ENCODE measurements at regions not wholly inside any gene's neighbourhood (a gene's known extent, or its start where the extent isn't known, plus 50 kb on each side); places are given as distances from the start of the nearest gene placed in this dataset.

DNA sequence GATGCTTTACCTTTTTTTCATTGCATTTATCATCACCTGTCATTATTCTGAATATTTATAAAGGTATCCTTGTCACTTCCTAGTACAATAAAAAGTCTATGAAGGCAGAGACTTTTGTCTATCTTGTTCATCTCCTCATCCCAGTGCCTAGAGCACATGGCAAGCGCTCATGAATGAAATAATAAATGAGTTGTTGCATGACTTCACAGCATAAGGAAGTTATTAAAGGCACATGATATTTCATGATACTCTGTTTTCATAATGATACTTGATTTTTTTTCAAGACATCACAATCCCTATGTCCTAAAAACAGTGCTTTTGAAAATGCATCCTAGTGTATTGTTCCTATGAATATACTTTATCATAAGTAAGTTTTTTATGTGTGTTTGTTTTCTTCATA is 310.6 kb upstream of the RSPO3 start (continued):
- TF ChIP-seq, protein P1, sequence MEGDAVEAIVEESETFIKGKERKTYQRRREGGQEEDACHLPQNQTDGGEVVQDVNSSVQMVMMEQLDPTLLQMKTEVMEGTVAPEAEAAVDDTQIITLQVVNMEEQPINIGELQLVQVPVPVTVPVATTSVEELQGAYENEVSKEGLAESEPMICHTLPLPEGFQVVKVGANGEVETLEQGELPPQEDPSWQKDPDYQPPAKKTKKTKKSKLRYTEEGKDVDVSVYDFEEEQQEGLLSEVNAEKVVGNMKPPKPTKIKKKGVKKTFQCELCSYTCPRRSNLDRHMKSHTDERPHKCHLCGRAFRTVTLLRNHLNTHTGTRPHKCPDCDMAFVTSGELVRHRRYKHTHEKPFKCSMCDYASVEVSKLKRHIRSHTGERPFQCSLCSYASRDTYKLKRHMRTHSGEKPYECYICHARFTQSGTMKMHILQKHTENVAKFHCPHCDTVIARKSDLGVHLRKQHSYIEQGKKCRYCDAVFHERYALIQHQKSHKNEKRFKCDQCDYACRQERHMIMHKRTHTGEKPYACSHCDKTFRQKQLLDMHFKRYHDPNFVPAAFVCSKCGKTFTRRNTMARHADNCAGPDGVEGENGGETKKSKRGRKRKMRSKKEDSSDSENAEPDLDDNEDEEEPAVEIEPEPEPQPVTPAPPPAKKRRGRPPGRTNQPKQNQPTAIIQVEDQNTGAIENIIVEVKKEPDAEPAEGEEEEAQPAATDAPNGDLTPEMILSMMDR (conservative IDR thresholded peaks at IDR 0.05; ENCODE audit: low read depth in 2 of 2): no peak
- no peak for TF ChIP-seq ZNF331 (CRISPR knock-in tag; IDR thresholded peaks at IDR 0.05; ENCODE audit: low read depth)
- no peak for TF ChIP-seq EZH2 (IDR thresholded peaks at IDR 0.05; ENCODE audit: low read depth, unreplicated experiment)
- TF ChIP-seq CREB1 (CRISPR knock-in tag; IDR thresholded peaks at IDR 0.05; ENCODE audit: low read depth): no peak

DNA sequence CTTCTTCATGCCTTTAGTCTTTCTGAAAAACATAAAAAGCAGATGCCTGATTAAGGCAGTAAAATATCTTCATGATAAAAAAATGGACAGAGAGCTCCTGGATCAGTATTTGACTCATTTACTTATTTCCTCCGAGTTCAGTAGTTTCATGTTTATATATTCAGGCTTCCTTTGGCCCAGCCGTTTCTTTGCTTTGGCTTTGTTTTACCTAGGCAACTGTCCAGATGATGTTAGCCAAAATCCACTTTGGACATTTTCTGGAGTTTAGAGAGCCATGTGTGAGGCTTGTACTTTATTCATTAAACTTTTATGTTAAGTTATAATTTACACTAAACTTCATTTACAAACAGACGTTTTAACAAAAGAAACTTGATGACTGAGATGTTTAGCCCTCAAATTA is 307.1 kb upstream of the RSPO3 start:
- no peaks in the 10 kb centered on the region for H3K27me3 ChIP-seq (ENCODE audit: insufficient read depth)
- no peak for ATAC-seq
- H3F3A ChIP-seq (replicated peaks; ENCODE audit: low read depth): no peaks in the 10 kb centered on the region
- H3K36me3 Mint-ChIP-seq (ENCODE audit: low read depth): no peaks in the 10 kb centered on the region
- H3K79me2 ChIP-seq (replicated peaks; ENCODE audit: insufficient read depth): no peaks in the 10 kb centered on the region
- peaks cover 5% of the 10 kb centered on the region for H3K4me1 Mint-ChIP-seq
- H3K4me3 Mint-ChIP-seq: no peak overlapping the region
- peaks cover 6% of the 10 kb centered on the region; the same call in 1 of the 2 replicates for H3K4me1 ChIP-seq (ENCODE audit: insufficient read depth)
- no peaks in the 10 kb centered on the region for H3K9me2 ChIP-seq (ENCODE audit: insufficient read depth)
- H4K20me1 ChIP-seq (replicated peaks; ENCODE audit: insufficient read depth): no peaks in the 10 kb centered on the region
- no peaks in the 10 kb centered on the region for H3K9me3 Mint-ChIP-seq
- H2AFZ ChIP-seq: no peak overlapping the region
- DNase-seq (ENCODE audit: low spot score): no peak
- H3K36me3 ChIP-seq (ENCODE audit: insufficient read depth): no peaks in the 10 kb centered on the region
- H3K27ac Mint-ChIP-seq: no peak overlapping the region
- H3K27ac ChIP-seq (ENCODE audit: low read depth): no peak overlapping the region
- peaks cover 3% of the 10 kb centered on the region for H3K27me3 Mint-ChIP-seq (ENCODE audit: insufficient read depth, low read depth, poor library complexity)
- no peak overlapping the region for H3K4me3 ChIP-seq
- H3K4me2 ChIP-seq: no peak overlapping the region
- TF ChIP-seq, protein P2, sequence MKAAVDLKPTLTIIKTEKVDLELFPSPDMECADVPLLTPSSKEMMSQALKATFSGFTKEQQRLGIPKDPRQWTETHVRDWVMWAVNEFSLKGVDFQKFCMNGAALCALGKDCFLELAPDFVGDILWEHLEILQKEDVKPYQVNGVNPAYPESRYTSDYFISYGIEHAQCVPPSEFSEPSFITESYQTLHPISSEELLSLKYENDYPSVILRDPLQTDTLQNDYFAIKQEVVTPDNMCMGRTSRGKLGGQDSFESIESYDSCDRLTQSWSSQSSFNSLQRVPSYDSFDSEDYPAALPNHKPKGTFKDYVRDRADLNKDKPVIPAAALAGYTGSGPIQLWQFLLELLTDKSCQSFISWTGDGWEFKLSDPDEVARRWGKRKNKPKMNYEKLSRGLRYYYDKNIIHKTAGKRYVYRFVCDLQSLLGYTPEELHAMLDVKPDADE (IDR thresholded peaks at IDR 0.05): no peak
- TF ChIP-seq, protein P1 (conservative IDR thresholded peaks at IDR 0.05; ENCODE audit: low read depth in 2 of 2): no peak
- TF ChIP-seq, protein P3, sequence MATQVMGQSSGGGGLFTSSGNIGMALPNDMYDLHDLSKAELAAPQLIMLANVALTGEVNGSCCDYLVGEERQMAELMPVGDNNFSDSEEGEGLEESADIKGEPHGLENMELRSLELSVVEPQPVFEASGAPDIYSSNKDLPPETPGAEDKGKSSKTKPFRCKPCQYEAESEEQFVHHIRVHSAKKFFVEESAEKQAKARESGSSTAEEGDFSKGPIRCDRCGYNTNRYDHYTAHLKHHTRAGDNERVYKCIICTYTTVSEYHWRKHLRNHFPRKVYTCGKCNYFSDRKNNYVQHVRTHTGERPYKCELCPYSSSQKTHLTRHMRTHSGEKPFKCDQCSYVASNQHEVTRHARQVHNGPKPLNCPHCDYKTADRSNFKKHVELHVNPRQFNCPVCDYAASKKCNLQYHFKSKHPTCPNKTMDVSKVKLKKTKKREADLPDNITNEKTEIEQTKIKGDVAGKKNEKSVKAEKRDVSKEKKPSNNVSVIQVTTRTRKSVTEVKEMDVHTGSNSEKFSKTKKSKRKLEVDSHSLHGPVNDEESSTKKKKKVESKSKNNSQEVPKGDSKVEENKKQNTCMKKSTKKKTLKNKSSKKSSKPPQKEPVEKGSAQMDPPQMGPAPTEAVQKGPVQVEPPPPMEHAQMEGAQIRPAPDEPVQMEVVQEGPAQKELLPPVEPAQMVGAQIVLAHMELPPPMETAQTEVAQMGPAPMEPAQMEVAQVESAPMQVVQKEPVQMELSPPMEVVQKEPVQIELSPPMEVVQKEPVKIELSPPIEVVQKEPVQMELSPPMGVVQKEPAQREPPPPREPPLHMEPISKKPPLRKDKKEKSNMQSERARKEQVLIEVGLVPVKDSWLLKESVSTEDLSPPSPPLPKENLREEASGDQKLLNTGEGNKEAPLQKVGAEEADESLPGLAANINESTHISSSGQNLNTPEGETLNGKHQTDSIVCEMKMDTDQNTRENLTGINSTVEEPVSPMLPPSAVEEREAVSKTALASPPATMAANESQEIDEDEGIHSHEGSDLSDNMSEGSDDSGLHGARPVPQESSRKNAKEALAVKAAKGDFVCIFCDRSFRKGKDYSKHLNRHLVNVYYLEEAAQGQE (IDR thresholded peaks at IDR 0.05; ENCODE audit: unreplicated experiment): no peak
- TF ChIP-seq EZH2 (IDR thresholded peaks at IDR 0.05; ENCODE audit: low read depth, unreplicated experiment) (no peak), JUNB (IDR thresholded peaks at IDR 0.05; ENCODE audit: unreplicated experiment) (no peak), ZNF114 (CRISPR knock-in tag; IDR thresholded peaks at IDR 0.05) (no peak), ZNF331 (CRISPR knock-in tag; IDR thresholded peaks at IDR 0.05; ENCODE audit: low read depth) (no peak), NANOG (IDR thresholded peaks at IDR 0.05; ENCODE audit: borderline replicate concordance) (no peak), CREB1 (CRISPR knock-in tag; IDR thresholded peaks at IDR 0.05; ENCODE audit: low read depth) (no peak)
- TF ChIP-seq, protein P4, sequence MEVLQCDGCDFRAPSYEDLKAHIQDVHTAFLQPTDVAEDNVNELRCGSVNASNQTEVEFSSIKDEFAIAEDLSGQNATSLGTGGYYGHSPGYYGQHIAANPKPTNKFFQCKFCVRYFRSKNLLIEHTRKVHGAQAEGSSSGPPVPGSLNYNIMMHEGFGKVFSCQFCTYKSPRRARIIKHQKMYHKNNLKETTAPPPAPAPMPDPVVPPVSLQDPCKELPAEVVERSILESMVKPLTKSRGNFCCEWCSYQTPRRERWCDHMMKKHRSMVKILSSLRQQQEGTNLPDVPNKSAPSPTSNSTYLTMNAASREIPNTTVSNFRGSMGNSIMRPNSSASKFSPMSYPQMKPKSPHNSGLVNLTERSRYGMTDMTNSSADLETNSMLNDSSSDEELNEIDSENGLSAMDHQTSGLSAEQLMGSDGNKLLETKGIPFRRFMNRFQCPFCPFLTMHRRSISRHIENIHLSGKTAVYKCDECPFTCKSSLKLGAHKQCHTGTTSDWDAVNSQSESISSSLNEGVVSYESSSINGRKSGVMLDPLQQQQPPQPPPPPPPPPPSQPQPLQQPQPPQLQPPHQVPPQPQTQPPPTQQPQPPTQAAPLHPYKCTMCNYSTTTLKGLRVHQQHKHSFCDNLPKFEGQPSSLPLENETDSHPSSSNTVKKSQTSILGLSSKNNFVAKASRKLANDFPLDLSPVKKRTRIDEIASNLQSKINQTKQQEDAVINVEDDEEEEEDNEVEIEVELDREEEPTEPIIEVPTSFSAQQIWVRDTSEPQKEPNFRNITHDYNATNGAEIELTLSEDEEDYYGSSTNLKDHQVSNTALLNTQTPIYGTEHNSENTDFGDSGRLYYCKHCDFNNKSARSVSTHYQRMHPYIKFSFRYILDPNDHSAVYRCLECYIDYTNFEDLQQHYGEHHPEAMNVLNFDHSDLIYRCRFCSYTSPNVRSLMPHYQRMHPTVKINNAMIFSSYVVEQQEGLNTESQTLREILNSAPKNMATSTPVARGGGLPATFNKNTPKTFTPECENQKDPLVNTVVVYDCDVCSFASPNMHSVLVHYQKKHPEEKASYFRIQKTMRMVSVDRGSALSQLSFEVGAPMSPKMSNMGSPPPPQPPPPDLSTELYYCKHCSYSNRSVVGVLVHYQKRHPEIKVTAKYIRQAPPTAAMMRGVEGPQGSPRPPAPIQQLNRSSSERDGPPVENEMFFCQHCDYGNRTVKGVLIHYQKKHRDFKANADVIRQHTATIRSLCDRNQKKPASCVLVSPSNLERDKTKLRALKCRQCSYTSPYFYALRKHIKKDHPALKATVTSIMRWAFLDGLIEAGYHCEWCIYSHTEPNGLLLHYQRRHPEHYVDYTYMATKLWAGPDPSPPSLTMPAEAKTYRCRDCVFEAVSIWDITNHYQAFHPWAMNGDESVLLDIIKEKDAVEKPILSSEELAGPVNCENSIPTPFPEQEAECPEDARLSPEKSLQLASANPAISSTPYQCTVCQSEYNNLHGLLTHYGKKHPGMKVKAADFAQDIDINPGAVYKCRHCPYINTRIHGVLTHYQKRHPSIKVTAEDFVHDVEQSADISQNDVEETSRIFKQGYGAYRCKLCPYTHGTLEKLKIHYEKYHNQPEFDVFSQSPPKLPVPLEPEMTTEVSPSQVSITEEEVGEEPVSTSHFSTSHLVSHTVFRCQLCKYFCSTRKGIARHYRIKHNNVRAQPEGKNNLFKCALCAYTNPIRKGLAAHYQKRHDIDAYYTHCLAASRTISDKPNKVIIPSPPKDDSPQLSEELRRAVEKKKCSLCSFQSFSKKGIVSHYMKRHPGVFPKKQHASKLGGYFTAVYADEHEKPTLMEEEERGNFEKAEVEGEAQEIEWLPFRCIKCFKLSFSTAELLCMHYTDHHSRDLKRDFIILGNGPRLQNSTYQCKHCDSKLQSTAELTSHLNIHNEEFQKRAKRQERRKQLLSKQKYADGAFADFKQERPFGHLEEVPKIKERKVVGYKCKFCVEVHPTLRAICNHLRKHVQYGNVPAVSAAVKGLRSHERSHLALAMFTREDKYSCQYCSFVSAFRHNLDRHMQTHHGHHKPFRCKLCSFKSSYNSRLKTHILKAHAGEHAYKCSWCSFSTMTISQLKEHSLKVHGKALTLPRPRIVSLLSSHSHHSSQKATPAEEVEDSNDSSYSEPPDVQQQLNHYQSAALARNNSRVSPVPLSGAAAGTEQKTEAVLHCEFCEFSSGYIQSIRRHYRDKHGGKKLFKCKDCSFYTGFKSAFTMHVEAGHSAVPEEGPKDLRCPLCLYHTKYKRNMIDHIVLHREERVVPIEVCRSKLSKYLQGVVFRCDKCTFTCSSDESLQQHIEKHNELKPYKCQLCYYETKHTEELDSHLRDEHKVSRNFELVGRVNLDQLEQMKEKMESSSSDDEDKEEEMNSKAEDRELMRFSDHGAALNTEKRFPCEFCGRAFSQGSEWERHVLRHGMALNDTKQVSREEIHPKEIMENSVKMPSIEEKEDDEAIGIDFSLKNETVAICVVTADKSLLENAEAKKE (CRISPR knock-in tag; IDR thresholded peaks at IDR 0.05): no peak
